ENCODE measurements at regions not wholly inside any gene's neighbourhood (a gene's known extent, or its start where the extent isn't known, plus 50 kb on each side); places are given as distances from the start of the nearest gene placed in this dataset.
A peak's percentile ranks its signal among the peaks of the same experiment; 100 is the strongest.
"Not testable (repeated sequence)": the region's sequence is repeated elsewhere in the genome, so short reads cannot be mapped to it uniquely, and the experiment has no call there.

DNA sequence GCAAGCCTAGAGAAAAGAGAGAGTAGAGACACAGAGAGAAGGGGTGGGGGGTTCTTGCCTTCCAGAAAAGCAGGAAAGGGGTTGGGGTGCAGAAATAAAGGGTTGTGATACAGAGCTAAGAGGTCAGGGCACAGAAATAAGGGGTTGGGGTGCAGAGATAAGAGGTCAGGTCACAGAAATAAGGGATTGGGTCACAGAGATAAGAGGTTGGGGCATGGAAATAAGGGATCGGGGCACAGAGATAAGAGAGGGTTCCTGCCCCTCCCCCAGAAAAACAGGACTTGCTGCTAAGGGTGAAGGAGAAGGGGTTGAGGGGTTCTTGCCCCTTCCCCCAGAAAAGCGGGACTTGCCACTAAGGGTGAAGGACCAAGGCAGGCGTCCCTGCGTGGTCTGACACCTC is 189.6 kb upstream of the FRG2C start:
- not testable (repeated sequence) for H4K20me1 ChIP-seq, H3K4me3 ChIP-seq, H3K4me2 ChIP-seq, H3K36me3 ChIP-seq, H3K4me1 ChIP-seq, H3K9ac ChIP-seq, H3K27ac ChIP-seq, H3K27me3 ChIP-seq
- H3K9me3 ChIP-seq (replicated peaks in 1 of 11), result peaks cover 0 to 16% (median 4%) of the 10 kb centered on the region in 11 experiments; a peak in 7 of 22 replicates

DNA sequence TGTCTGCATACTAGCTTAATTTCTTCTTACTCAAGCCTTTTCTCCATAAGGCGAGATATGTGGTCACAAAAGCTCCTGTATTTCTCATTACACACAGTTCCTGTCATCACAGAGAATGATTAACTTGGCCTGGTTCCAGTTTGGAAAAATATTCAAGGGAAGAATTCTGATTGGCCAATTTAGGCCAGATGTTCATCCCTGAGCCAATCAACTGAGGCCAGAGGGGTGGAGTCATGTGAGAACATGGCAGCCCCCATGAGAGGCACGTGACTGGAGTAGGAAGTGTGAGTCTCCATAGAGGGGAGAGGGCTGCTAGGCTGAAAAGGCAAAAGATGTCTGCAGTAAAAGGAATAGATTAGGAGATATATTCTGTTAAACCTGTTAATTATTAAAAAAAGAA is 167.5 kb upstream of the FRG2C start:
- H3K9me3 ChIP-seq (replicated peaks in 1 of 11), result peaks cover 0 to 14% (median 5%) of the 10 kb centered on the region in 11 experiments; a peak in 6 of 22 replicates
- not testable (repeated sequence) for H4K20me1 ChIP-seq, H3K4me1 ChIP-seq, H3K4me3 ChIP-seq, H3K27me3 ChIP-seq, H3K9ac ChIP-seq, H3K27ac ChIP-seq, H3K4me2 ChIP-seq, H3K36me3 ChIP-seq

DNA sequence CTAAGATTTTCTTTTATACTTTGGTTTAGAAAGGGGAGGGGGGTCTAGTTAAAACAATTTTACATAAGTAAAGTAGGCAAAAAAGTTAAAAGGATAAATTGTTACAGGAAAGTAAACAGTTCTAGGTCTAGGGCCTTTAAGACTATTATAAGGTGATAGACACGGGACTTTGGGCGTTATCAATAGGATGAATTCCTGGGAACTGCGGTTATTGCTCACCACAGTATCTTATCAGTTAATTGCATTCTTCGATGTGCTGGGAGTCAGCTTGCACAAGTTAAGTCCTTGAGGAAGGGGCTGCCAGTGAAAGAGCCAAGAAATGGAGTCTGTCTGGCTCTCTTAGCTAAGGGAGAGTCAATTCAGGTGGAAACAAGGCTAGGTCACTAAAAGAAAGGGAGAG is 163.8 kb upstream of the FRG2C start:
- not testable (repeated sequence) for H3K4me1 ChIP-seq, H3K27me3 ChIP-seq, H3K27ac ChIP-seq, H4K20me1 ChIP-seq, H3K4me2 ChIP-seq, H3K4me3 ChIP-seq, H3K36me3 ChIP-seq, H3K9ac ChIP-seq
- peaks cover 0 to 14% (median 5%) of the 10 kb centered on the region in 11 experiments; a peak in 6 of 22 replicates for H3K9me3 ChIP-seq (replicated peaks in 1 of 11)

DNA sequence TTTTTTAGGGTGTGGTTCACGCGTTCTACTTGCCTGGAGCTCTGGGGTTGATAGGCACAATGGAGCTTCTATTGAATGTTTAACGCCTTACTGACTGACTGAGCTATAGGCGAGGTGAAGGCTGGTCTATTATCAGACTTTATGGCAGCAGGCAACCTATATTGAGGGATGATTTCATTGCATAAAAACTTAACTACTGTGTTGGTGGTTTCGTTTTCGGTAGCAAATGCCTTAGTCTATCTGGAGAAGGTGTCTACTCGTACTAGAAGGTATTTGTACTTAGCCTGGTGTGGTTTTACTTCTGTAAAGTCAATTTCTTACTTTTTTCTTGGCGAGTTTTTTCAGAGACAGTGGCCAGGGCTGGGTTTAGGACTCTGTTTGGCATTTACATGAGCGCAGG is 162.0 kb upstream of the FRG2C start:
- not testable (repeated sequence) for H3K9me3 ChIP-seq (replicated peaks in 1 of 11); H3K4me3 ChIP-seq; H3K4me1 ChIP-seq; H3K27me3 ChIP-seq; H3K9ac ChIP-seq; H3K36me3 ChIP-seq; H4K20me1 ChIP-seq; H3K4me2 ChIP-seq; H3K27ac ChIP-seq

DNA sequence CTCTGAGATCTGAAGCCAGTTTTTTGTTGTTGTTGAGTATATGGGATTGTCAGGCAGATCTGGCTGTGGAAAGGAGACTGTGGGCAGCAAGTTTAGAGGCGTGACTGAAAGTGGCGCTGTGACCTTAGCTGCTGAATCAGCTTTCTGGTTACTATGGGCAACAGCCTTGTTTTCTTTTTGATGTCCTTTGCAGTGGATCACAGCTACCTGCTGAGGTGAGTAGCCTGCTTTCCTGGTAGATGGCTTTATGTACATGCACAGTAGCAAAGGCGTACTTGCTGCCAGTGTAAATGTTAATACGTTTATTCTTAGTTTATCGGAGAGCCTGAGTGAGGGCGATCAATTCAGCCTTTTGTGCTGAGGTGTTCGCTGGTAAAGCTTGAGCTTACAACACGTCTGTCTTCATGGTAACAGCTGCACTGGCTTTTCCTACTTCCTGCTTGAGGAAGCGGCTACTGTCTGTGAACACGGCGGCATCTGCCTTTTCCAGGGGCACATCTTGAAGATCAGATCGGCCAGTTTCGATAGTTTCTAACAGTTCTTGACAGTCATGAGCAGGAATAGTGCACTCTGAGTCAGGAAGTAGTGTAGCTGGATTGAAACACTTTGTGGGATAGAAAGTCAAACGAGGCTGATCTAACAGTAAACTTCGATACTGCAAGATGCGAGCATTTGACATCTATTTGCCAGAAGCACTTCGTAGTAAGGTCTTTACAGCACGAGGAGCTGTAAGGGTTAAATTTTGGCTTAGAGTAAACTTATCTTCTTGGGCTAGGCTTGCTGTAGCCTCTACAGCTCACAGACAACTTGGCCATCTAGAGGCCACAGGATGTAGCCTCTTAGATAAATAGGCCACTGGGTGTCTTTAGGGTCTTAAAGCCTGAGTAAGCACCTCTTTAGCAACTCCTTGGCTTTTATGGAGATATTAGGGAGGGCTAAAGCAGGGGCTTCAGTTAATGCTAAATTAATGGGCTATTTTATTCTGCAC is 161.1 kb upstream of the FRG2C start:
- not testable (repeated sequence) for H4K20me1 ChIP-seq; H3K27ac ChIP-seq; H3K9ac ChIP-seq; H3K27me3 ChIP-seq; H3K4me1 ChIP-seq; H3K36me3 ChIP-seq; H3K9me3 ChIP-seq (replicated peaks in 1 of 11); H3K4me3 ChIP-seq; H3K4me2 ChIP-seq

DNA sequence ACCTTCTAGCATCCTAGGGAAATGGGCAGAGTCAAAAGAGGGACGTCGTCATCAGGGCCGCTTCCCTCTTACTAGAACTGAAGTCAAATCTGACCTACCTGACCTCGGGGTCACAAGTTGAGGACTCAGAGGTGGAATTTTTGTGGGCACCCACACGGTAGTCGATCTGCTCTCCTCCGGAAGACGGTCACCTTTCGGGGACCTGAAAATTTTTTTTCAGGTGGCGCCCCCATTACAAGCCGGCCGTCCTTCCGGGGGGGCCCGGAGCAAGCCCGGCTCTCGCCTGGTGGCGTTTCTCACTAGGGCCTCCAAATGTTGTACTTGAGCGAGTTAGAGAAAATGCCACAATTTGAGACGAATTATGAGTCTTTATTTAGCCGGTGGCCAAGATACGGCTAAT is 157.5 kb upstream of the FRG2C start:
- Histone ChIP-seq H3K4me1 (no peaks in the 10 kb centered on the region), H3K36me3 (no peaks in the 10 kb centered on the region), H4K20me1 (no peaks in the 10 kb centered on the region), H3K27me3 (no peaks in the 10 kb centered on the region), H3K9ac (no peak overlapping the region), H3K27ac (no peak overlapping the region), H3K4me2 (no peak overlapping the region), H3K9me3 (replicated peaks in 1 of 11) (peaks cover 12 to 20% (median 16%) of the 10 kb centered on the region in 11 experiments), H3K4me3 (no peak overlapping the region)
- no peak for TF ChIP-seq Cebpa-rat (IDR thresholded peaks at IDR 0.05)

DNA sequence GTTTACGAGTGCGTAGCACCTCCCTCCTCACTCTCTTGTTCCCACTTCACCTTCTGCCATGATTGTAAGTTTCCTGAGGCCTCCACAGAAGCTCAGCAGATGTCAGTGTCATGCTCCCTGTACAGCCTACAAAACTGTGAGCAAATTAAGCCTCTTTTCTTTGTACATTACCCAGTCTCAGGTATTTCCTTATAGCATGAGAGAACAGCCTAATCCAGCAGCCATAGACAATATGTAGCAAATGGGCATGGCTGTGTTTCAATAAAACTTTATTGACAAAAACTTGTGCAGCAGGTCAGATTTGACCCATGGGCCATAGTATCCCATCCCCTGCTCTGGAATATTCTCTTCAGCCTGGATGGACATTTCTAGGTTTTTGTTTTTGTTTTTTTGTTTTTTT is 156.2 kb upstream of the FRG2C start:
- not testable (repeated sequence) for H3K36me3 ChIP-seq, H3K9ac ChIP-seq, H4K20me1 ChIP-seq, H3K4me1 ChIP-seq, H3K27me3 ChIP-seq, H3K4me3 ChIP-seq, H3K4me2 ChIP-seq, H3K27ac ChIP-seq
- H3K9me3 ChIP-seq (replicated peaks in 1 of 11), result peaks cover 16 to 33% (median 28%) of the 10 kb centered on the region in 11 experiments

DNA sequence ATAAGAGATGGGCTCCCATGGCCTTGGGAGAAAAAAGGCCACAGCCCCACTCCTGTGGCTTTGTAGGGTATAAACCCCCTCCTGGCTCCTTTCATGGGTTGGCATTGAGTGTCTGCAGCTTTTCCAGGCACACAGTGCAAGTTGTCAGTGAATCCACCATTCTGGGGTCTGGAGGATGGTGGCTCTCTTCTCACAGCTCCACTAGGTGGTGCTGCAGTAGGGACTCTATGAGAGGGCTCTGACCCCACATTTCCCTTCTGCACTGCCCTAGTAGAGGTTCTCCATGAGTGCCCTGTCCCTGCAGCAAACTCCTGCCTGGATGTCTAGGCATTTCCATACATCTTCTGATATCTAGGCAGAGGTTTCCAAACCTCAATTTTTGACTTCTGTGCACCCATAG is 136.5 kb upstream of the FRG2C start:
- not testable (repeated sequence) for H3K27me3 ChIP-seq; H3K4me3 ChIP-seq; H3K9me3 ChIP-seq (replicated peaks in 1 of 11); H3K36me3 ChIP-seq; H3K4me1 ChIP-seq; H3K9ac ChIP-seq; H4K20me1 ChIP-seq; H3K4me2 ChIP-seq; H3K27ac ChIP-seq

DNA sequence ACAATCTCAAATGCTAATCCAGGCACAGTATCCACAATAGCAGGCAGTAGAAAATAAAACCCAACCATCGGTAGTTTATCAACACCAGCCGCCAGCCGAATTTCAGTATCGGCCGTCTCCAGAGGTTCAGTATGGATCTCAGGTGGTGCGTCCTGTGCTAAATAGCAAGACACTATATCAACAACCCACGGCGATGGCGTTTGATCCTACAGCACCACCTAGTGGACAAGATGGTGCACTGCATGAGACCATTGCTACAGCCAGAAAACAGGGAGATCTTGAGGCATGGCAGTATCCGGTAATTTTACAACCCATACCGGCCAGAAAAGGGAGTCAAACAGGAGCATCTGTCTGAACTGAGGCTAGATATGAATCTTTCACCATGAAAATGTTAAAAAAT is 112.0 kb upstream of the FRG2C start:
- H3K9me3 ChIP-seq (replicated peaks in 1 of 11); H3K27me3 ChIP-seq; H3K4me2 ChIP-seq; H3K36me3 ChIP-seq; H3K27ac ChIP-seq; H3K4me1 ChIP-seq; H3K4me3 ChIP-seq; H4K20me1 ChIP-seq; H3K9ac ChIP-seq: not testable (repeated sequence)

DNA sequence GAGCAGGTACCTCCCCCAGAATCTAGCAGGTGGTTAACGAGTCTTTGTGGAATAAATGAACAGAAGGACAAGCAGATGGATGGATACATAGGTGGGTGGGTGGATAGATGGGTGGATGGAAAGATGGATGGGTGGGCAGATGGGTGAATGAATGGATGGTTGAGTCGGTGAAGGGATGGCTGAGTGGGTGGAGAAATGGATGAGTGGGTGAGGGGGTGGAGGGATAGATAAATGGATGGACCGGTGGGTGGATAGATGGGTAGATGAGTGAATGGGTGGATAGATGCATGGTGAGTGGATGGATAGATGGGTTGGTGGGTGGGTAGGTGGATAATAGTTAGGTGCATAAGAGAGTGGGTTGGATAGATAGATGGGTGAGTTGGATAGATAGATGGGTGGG is 99.7 kb upstream of the FRG2C start:
- H3K4me2 ChIP-seq; H3K9me3 ChIP-seq (replicated peaks in 1 of 11); H3K4me1 ChIP-seq; H3K27ac ChIP-seq; H3K4me3 ChIP-seq; H4K20me1 ChIP-seq; H3K9ac ChIP-seq; H3K36me3 ChIP-seq; H3K27me3 ChIP-seq: not testable (repeated sequence)

DNA sequence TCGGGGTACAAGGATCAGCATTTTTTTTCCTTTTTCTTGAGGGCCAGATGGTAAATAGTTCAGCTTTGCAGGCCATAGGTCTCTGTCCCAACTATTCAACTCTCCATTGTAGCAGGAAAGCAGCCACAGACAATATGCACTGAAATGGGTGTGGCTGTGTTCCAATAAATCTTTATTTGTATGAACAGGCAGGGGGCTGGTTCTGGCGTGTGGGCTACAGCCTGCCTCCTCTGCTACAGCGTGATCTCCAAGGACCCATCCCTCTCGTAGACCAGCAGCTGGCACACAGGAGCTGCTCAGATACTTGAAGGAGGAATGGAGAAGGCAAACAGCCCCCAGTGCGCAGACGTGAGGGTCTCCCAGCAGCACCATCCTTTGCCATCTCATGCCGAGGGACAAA is 91.8 kb upstream of the FRG2C start:
- H3K4me2 ChIP-seq, result not testable (repeated sequence)

DNA sequence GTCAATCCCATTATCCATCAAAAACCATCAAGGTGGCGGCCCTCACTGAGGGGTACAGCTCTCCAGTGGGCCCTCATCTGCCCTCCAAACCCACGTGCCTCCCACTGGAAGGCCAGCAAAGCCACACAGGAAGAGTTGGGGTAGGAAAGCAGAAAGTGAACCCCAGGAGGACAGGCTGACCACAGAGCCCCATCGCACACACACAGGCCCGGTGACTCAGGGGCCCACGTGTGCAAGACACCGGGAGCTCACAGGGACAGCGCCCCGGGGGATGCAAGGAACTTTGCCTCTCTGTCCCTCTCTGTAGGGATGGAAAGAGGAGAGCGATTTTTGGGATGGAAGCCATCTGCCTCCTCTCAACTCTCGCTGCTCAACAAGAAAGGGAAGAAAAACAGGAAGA is 85.0 kb upstream of the FRG2C start:
- not testable (repeated sequence) for H3K9ac ChIP-seq; H3K27ac ChIP-seq; H3K9me3 ChIP-seq (replicated peaks in 1 of 11); H3K27me3 ChIP-seq; H3K36me3 ChIP-seq; H4K20me1 ChIP-seq; H3K4me1 ChIP-seq
- Histone ChIP-seq H3K4me3 (peak overlapping the region in 4 of 10 experiments; percentile 57 to 72 (median 60); a peak in 3 of 20 replicates), H3K4me2 (peak overlapping the region; percentile 49 to 94 (median 84); a peak in 18 of 22 replicates)

More for the DNA sequence above, 91.8 kb upstream of the FRG2C start:
- H3K27me3 ChIP-seq; H3K4me3 ChIP-seq; H3K27ac ChIP-seq; H3K36me3 ChIP-seq; H3K4me1 ChIP-seq; H4K20me1 ChIP-seq; H3K9me3 ChIP-seq (replicated peaks in 1 of 11); H3K9ac ChIP-seq: not testable (repeated sequence)

DNA sequence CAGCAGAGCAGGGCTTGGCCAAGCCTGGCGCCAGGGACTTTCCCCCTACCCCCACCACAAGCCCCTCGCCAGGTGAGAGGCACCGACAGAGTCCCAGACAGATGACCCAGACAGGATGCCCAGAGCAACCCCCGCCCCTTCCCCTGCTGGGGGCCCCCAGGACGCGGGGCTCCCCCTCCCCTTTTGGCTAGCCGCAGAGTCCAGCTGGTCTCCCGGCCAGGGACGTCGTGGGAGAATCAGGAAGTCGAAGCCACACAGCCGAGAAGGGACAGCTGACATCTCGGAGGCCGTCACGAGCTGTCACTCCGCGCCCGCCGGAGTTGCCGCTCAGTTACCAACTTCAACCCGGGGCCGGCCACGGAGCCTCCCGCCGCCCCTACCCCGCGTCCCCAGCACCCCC is 84.6 kb upstream of the FRG2C start:
- H3K4me1 ChIP-seq; H4K20me1 ChIP-seq; H3K9ac ChIP-seq; H3K9me3 ChIP-seq (replicated peaks in 1 of 11); H3K36me3 ChIP-seq; H3K27me3 ChIP-seq; H3K27ac ChIP-seq: not testable (repeated sequence)
- Histone ChIP-seq H3K4me3 (peak overlapping the region; percentile 54 to 72 (median 60); a peak in 17 of 20 replicates), H3K4me2 (peak overlapping the region; percentile 68 to 94 (median 84); a peak in 21 of 22 replicates)

Measured in BLaER1 treated with 17β-estradiol and CSF1 and Interleukin-3, amounts not matched to agents 10 nM and 100 nM (cell line).